Raji (cell line): ENCODE measurements at regions not wholly inside any gene's neighbourhood (a gene's known extent, or its start where the extent isn't known, plus 50 kb on each side); places are given as distances from the start of the nearest gene placed in this dataset.

Experiments
- POLR2A ChIP-seq: IDR thresholded peaks from 2 replicates; pipeline ENCODE4 v1.6.1; 2011; ENCODE audit warnings: low read depth, low read length, control low read depth; ENCODE audit not compliant: insufficient read depth

DNA sequence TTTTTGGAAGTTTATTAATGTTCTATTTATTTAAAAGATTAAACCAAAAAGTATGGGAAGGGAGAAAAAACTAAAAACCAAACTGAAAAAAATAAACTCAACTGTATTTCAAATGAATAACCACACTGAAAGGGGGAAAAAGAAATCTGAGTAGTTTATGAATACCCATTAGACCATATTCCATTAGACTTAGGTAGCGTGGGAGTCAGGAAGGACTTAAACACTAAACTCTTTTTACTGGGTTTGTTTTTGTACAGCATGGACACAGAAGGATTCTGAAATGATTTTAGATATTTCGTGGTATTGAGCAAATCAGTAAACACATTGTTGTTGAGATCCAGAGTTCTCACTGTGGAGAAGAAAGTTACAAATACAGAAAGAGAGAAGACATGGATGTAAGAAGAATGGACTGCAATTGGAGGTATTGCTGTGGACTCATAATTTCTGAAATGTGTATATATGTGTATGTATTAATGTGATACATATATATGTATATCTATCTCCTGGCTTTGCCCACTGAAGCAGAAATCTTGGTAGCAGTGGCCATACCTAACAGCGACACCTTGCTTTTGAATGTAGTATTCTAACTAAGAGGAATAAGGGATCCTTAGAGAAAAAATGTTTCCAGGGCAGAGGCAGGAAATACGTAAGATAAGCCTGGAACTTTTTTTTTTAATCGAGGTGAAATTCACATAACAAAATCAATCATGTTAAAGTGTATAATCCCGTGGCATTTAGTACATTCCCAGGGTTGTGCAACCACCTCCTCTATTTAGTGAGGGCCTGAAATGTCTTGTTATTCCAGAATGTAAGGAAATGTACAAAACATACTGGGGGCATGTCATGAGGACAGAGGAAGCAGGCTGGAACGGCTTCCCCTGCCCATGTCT is 228.8 kb downstream of the SMARCA2 start:
- no peak for TF ChIP-seq POLR2A

DNA sequence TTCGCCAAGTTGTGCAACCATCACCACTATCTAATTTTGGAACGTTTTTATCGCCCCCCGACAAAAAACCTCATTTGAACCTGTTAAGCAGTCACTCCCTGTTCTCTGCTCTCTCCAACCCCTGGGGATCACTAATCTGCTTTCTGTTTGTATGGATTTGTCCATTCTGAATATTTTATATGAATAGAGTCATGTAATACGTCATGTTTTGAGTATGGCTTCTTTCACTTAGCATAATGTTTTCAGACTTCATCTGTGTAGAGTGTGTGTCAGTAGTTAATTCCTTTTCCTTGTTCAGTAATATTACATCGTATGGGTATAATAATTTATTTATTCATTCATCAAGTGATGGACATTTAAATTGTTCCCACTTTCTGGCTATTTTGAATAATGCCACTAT is 232.2 kb downstream of the SMARCA2 start:
- no peak for TF ChIP-seq POLR2A

- no peak for TF ChIP-seq POLR2A
These were observed 233.7 kb downstream of the SMARCA2 start for GRCh38 chr9:2248768-2249265.

- TF ChIP-seq POLR2A = no peak
These were observed 238.8 kb downstream of the SMARCA2 start for GRCh38 chr9:2253636-2254580.

DNA sequence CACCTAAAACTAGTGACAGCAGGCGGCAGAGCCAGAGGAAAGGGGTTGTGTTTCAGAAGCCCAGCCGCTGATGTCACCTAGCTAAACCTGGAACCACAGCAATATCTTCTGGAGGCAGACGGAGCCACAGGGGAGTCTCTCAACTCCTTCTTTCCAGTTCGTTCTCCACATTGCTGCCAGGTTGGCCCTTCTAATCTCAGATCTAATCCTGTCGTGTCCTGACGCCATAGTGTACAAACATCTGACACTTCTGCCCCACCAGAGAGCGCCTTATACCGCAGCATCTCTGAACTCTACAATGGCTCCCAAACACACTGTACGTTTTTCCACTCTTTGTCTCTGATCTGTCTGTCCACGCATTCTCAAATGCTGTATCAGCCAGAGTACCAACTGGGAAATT is 240.0 kb downstream of the SMARCA2 start:
- TF ChIP-seq POLR2A = no peak

- TF ChIP-seq POLR2A = no peak
These were observed 242.2 kb downstream of the SMARCA2 start for GRCh38 chr9:2257248-2257929.

GRCh38 chr9:2260417-2261306 is 245.5 kb downstream of the SMARCA2 start:
- TF ChIP-seq POLR2A = no peak

DNA sequence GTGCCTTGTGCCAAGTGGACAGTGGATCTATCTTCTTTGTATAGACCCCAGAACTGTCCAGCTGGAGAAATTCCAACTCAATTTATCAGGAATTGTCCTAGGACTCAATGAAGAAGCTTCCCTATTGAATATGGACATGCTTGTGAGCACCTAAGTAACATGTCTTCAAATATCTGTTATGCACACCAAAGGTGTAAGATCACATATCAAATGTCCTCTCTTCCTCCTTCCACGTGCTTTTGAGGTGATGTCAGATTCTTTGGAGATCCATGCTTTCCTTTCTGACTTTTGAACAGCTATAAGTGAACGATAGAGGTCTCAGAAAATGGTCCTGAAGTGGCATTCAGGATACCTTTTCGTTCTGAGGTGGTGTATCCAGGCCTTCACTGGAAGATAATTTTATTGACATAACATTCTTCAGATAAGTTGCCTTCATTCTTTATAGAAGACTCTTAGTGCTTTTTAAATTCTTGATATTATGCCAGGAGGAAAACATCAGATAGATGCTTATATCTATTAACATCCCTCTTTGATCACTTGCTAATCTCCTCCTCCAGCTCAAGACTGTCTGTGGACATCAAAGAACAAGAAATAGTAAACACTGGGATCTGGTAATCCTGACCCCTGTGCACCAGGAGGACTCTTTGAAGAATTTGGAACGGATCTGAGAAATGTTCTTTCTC is 246.4 kb downstream of the SMARCA2 start:
- no peak for TF ChIP-seq POLR2A

GRCh38 chr9:2262386-2263071 is 247.4 kb downstream of the SMARCA2 start:
- TF ChIP-seq POLR2A = no peak

DNA sequence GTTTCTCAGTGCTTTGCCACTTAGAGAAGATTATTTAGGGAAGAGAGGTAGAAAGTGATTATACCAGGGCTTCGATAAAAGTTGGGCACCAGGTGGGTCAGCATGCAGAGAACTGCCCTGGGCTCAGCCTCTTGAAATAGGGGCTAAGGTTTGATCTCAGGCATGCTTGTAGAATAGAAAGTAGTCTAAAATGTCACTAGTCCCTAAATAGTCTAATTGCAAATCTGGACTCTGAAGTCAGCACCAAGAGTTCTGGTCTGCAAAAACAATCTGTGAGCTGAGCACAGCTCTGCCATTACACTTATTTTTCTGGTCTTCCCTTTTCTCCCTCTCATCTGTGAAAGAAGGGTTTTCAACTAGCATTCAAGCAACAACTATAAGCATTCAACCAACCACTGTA is 248.0 kb downstream of the SMARCA2 start:
- no peak for TF ChIP-seq POLR2A

- TF ChIP-seq POLR2A = no peak
These were observed 248.5 kb downstream of the SMARCA2 start for GRCh38 chr9:2263665-2264064.

GRCh38 chr9:2264081-2264480 is 248.9 kb downstream of the SMARCA2 start:
- TF ChIP-seq POLR2A = no peak

GRCh38 chr9:2267181-2267745 is 252.1 kb downstream of the SMARCA2 start:
- TF ChIP-seq POLR2A = no peak

DNA sequence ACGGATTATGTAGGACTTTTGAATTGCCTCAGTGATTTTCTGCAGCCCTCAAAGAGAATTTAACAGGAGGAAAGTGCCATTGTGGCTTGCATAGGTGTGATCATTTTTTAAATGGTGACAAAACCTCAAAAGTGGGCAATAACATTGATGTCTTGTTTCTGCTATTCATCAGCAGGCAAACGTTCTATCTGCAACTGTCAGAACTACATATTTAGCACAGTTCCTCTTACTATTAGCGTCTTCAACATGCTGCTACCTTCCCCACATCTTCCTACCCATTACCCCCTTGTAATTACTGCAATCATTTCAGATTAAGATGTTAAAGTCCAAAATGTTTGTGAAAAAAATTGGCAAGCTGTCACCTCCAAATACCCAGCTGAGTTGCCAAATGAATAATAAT is 254.6 kb downstream of the SMARCA2 start:
- TF ChIP-seq POLR2A = no peak
